ENCODE measurements at regions not wholly inside any gene's neighbourhood (a gene's known extent, or its start where the extent isn't known, plus 50 kb on each side); places are given as distances from the start of the nearest gene placed in this dataset.

DNA sequence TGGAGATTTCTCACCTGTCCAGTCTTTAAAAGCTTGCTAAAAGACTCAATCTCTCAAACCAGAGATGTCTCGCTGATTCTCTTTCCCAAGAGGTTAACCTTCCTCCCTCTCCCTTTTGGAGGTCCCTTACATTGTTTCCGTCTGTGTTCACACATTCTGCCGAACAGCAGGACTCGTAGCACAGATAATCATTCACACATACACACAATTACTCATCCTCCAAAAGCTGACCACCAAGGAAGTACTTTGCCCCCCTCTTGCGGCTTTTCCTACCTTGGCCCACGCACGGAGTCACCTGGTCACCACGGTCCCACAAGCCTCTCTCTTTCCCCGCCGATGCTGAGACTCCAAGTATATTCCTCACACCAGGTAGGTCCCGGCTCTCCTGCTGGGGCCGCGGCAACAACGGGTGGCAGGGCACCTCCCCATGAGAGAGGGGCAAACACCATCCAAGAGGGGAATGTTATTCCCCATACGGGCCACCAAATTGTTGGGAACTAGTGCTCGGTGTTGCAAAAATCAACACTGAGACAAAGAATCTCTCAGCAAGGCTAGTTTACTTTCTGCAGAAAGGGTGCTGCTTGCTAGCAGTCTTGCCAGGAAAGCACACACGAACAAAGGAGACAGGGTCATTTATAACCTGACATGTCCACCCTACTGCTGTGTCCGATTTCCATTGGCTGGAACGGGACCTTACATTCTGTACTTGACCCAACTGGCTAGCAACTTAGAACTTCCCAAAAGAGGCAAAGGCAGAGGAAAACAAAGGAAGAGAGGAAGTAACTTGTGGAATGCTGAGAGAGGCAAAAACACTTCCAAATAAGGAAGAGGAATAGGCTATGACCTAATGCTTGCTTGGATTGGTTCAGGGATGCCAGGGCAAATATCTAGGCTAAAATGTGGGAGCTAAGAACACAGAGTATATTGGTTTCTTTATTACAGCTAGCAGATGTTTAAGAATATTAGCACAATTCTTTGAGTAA, 102.1 kb upstream of the NECTIN3 start:
- ChIA-PET CTCF (ENCODE audit: low intra/inter-chr PET ratio) (no interaction called here), POLR2A (no interaction called here)
- Histone ChIP-seq H3K27me3 (ENCODE audit: control insufficient read depth in 2 of 2, insufficient read depth in 2 of 2, low read length in 2 of 2) (no peaks in the 10 kb centered on the region), H4K20me1 (replicated peaks; ENCODE audit: control insufficient read depth, insufficient read depth, low read length) (no peaks in the 10 kb centered on the region), H2AFZ (ENCODE audit: low read depth, low read length) (no peak overlapping the region), H3K9ac (ENCODE audit: insufficient read depth in 1 of 2, low read depth in 2 of 2, low read length in 2 of 2) (no peak overlapping the region), H3K79me2 (ENCODE audit: control insufficient read depth, insufficient read depth, low read length) (no peaks in the 10 kb centered on the region), H3K4me3 (no peak overlapping the region), H3K9me1 (ENCODE audit: control insufficient read depth, insufficient read depth, low read length) (no peaks in the 10 kb centered on the region), H3K9me3 (replicated peaks; ENCODE audit: control insufficient read depth, insufficient read depth, low read depth, low read length) (no peaks in the 10 kb centered on the region), H3K4me1 (replicated peaks in 1 of 2; ENCODE audit: control insufficient read depth in 2 of 2, insufficient read depth in 2 of 2, low read length in 2 of 2) (no peaks in the 10 kb centered on the region), H3K36me3 (ENCODE audit: control insufficient read depth, insufficient read depth, low read length) (no peaks in the 10 kb centered on the region), H3K4me2 (ENCODE audit: insufficient read depth, low read length) (no peak overlapping the region), H3K27ac (ENCODE audit: extremely low read depth, low read depth, low read length) (no peak overlapping the region)
- TF ChIP-seq SMARCE1 (IDR thresholded peaks at IDR 0.05), result no peak
- TF ChIP-seq MBD2 (IDR thresholded peaks at IDR 0.05; ENCODE audit: borderline replicate concordance, low read depth), result no peak
- no peak for FAIRE-seq
- in situ Hi-C loops (cut with MboI), result no loop called here
- 0% methylated on average over 17 of the region's 19 CpGs for WGBS (ENCODE audit: insufficient coverage, low coverage, missing lambda C conversion rate)
- intact Hi-C loops (cut with micrococcal nuclease), result no loop called here
- BruUV-seq (replicated peaks), result no TSS peak
- DNase-seq (ENCODE audit: extremely low read depth in 1 of 4, low spot score in 3 of 4), result no peak
- ATAC-seq, result no peak

DNA sequence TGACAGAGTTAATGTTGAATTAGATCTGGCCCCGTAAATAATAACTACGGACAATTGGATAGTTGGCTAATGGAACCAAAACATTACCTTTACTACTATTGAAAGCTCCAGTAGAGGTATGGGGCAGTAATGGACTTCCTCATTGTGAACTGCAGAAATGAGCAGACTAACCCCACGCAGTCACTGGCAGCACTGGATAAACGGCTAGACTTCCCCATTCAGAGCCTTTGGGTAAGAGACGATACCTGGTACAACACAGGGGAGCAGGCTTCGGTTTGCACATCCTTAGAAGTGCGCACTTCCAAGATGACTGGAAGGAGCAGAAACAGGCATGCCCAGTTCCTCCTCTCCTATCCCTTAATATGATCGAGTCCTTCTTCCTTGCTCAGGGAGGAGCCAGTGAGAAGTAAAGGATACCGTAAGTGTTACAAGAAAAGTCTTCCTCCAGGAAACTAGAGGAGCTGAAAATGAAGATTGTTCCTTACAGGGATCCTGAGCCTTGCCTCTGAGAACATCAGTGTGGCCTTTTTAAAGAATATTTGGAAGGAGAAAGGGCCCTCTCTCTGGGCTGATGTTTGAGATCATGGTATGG, 100.5 kb upstream of the NECTIN3 start:
- no peaks in the 10 kb centered on the region for H4K20me1 ChIP-seq (replicated peaks; ENCODE audit: control insufficient read depth, insufficient read depth, low read length)
- no peaks in the 10 kb centered on the region for H3K27me3 ChIP-seq (ENCODE audit: control insufficient read depth in 2 of 2, insufficient read depth in 2 of 2, low read length in 2 of 2)
- in situ Hi-C loops (cut with MboI) (no loop called here), intact Hi-C loops (cut with micrococcal nuclease) (no loop called here)
- FAIRE-seq (no peak), ATAC-seq (no peak), DNase-seq (ENCODE audit: extremely low read depth in 1 of 4, low spot score in 3 of 4) (no peak)
- WGBS (ENCODE audit: insufficient coverage, low coverage, missing lambda C conversion rate), result 2% methylated on average over 9 of the region's 9 CpGs
- BruUV-seq (replicated peaks), result no TSS peak
- H3K9me1 ChIP-seq (ENCODE audit: control insufficient read depth, insufficient read depth, low read length), result no peaks in the 10 kb centered on the region
- H3K9ac ChIP-seq (ENCODE audit: insufficient read depth in 1 of 2, low read depth in 2 of 2, low read length in 2 of 2), result no peak overlapping the region
- no peaks in the 10 kb centered on the region for H3K9me3 ChIP-seq (replicated peaks; ENCODE audit: control insufficient read depth, insufficient read depth, low read depth, low read length)
- no peak overlapping the region for H2AFZ ChIP-seq (ENCODE audit: low read depth, low read length)
- H3K4me3 ChIP-seq, result no peak overlapping the region
- H3K27ac ChIP-seq (ENCODE audit: extremely low read depth, low read depth, low read length), result no peak overlapping the region
- POLR2A ChIA-PET, result interaction anchor here (0.6 to 0.7 kb wide), 2 partner anchors 166 to 481 kb away, joined by 3 read pairs; no protein-coding TSS in a partner anchor
- CTCF ChIA-PET (ENCODE audit: low intra/inter-chr PET ratio), result no interaction called here
- no peak overlapping the region for H3K4me2 ChIP-seq (ENCODE audit: insufficient read depth, low read length)
- no peaks in the 10 kb centered on the region for H3K4me1 ChIP-seq (replicated peaks in 1 of 2; ENCODE audit: control insufficient read depth in 2 of 2, insufficient read depth in 2 of 2, low read length in 2 of 2)
- H3K79me2 ChIP-seq (ENCODE audit: control insufficient read depth, insufficient read depth, low read length), result no peaks in the 10 kb centered on the region
- TF ChIP-seq CHD1 (IDR thresholded peaks at IDR 0.05; ENCODE audit: low read length) (no peak), ZNF384 (IDR thresholded peaks at IDR 0.05; ENCODE audit: low read depth, low read length) (no peak), CTBP1 (IDR thresholded peaks at IDR 0.05; ENCODE audit: borderline replicate concordance) (no peak), DIDO1 (tag; IDR thresholded peaks at IDR 0.05; ENCODE audit: low read depth) (no peak), FOXP1 (CRISPR knock-in tag; IDR thresholded peaks at IDR 0.05) (no peak), BMI1 (IDR thresholded peaks at IDR 0.05; ENCODE audit: low read length) (no peak), ATF6 (CRISPR knock-in tag; IDR thresholded peaks at IDR 0.05) (no peak), CXXC5 (CRISPR knock-in tag; IDR thresholded peaks at IDR 0.05) (no peak)
- no peaks in the 10 kb centered on the region for H3K36me3 ChIP-seq (ENCODE audit: control insufficient read depth, insufficient read depth, low read length)

Measured in K562 (cell line).